GM21447 (cell line): ENCODE measurements at regions not wholly inside any gene's neighbourhood (a gene's known extent, or its start where the extent isn't known, plus 50 kb on each side); places are given as distances from the start of the nearest gene placed in this dataset.

Experiments
- ATAC-seq: cut with Tn5 transposase; IDR thresholded peaks from one replicate; pipeline ENCODE4 v1.9.1; 2021; ENCODE audit not compliant: unreplicated experiment

DNA sequence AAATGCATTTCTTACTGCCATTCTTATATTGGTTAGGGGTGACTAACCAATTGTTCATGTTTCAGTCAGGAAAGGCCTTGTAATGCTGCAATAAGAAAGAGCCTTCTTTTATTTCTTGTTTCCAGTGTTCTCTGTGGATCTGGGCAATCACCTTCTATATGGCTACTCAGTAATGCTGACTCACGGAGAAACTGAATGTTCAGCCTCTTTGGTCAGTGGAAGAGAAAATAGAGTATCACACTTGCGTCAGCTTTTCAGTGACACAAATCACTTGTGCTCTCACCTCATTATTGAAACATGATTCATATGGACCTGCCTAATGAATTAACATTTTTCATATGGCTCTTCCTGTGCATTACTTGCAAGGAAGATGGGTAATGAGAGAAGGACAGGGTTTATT is 243.9 kb upstream of the POT1 start:
- no peak for ATAC-seq

DNA sequence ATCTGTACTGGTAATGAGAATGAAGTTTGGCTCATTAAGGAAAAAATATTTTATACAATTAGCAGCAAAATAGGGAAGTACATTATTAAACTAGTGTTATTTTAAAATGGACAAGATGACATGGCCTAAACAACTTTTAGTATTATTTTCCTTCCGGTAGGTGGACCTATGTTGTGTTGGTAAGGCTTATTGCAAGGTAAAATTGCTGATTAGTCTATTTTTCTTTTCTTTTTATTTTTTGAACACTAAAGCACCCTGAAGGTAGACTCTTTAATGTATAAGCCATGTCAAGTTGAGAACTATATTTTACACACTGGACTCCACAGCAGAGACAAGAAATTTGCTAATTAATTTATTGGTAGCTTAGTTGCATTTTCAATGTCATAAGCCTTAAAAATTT is 239.5 kb upstream of the POT1 start:
- ATAC-seq: no peak

GRCh38 chr7:125154930-125155329 is 225.3 kb upstream of the POT1 start:
- ATAC-seq: no peak

DNA sequence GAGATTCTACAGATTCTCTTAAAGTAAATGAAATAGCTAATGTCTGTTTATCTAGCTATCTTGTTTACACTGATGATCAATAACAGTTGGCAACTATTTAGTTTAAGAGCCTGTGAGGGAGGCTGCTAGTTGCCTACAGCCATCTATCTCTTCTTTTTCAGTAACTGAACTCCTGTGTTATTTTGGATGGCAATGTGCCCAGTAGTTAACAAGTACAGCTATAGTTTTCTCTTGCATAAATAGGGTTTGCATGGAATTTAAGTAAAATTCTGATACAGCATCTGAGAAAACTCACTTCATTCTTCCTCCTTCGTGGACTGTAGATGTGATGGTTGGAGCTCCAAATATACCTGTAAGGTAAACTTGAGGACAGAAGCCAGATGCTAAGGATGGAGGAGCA is 219.5 kb upstream of the POT1 start:
- no peak for ATAC-seq

- no peak for ATAC-seq
These were observed 217.4 kb upstream of the POT1 start for GRCh38 chr7:125147047-125147446.

DNA sequence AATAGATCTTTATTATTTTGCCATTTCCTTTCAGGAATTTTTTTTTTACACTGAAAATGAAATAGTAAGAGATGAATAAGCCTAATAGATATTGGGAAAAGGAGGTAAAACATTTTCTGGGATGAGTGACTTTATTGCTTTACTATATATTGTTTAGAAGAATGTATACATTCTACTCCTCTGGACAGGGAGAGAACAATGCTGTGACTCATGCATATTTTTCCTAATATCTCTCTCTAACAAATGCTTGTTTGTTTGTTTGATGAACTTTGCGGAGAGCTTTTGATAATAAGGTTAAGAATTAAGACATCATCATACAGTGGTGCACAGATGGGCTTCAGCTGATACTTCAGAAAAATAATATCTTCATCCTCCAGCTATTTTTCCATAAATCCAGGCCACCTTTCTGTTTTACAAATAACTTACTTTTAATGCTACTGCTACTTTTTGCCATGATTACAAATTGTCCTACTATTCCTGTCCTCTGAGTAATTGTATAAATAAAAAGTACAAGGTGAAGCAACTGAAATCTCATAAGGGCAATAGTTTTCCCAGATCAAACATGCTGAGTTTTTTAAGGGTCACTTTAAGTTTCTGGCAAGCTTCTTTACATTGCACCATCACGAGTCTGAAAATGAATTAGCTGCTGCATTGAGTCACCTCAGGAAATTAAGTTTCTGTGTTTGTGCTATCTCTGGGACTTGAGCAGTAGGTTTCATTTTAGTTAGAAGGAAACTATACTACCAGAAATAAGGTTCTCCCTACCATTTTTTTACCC is 207.3 kb upstream of the POT1 start:
- ATAC-seq: no peak

- ATAC-seq: no peak
These were observed 206.7 kb upstream of the POT1 start for GRCh38 chr7:125136341-125136740.

DNA sequence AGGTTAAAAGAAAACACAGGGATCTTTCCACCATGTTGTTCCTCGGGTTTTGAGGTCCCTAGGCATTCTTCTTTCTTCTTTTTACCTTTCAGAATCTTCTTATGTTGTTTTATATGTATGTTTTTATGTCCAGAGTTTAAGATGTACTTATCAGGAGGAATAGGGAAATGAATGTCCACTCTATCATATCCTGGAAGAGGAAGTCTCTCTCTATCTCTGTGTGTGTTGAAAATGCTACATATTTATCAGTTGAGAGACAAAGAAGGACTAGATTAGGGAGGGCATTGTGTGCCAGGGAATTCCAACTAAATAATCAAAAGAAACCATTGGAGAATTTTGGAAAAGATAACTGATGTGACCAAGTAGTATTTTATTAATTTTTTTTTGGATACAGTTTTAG is 200.5 kb upstream of the POT1 start:
- no peak for ATAC-seq

DNA sequence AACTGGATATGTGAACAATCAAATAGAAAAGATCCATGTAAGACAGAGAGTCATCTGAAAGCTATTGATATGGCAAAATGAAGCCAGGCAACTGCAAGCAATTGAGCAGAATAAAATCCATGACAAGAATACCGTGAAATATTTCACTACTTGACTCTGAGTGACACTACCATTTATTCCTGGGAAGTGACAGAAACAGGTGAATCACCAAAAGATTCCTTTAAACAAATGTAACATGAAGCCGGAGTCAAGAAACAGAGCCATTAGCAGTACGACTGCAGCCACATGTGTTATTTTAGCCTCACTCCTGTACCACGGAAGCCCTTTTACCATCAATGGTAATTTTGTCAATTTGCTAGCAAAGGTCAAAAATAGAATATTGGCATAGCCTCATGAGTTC is 197.7 kb upstream of the POT1 start:
- no peak for ATAC-seq

DNA sequence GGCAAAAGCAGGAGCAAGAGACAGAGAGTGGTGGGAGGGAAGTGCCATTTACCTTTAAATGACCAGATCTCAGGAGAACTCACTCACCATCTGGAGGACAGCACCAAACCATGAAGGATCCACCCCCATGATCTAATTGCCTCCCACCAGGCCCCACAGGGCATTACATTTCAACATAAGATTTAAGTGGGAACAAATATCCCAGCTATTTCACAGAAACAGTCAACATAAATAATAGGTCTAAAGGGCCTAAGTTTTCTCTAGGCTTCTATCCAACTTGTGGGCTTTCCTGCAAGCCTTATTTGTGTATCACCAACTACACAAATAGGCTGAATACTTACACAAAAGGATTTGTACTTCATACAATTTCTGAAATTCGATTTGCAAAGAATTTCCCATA is 196.8 kb upstream of the POT1 start:
- ATAC-seq: no peak

GRCh38 chr7:125125315-125125714 is 195.7 kb upstream of the POT1 start:
- ATAC-seq: no peak

DNA sequence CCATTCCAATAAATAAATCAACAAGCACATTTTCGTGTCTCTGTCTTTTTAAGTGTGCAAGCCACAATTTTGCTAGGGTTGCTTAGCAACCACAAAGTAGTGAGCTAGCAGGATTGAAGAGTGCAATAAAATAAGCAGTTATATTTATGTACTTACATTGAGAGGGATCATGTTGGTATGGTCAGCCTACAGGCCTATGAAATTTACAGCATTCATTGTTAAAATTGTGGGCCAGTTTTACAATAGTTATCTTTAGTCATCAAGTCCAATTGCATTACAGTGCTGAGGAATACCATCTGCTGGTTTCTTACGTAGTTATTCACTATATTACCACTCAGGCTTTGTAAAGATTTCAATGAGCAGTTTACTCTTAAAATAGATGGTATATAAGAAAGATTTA is 192.5 kb upstream of the POT1 start:
- no peak for ATAC-seq

GRCh38 chr7:125119559-125120115 is 190.0 kb upstream of the POT1 start:
- no peak for ATAC-seq

- ATAC-seq: no peak
These were observed 188.8 kb upstream of the POT1 start for GRCh38 chr7:125118444-125118843.

DNA sequence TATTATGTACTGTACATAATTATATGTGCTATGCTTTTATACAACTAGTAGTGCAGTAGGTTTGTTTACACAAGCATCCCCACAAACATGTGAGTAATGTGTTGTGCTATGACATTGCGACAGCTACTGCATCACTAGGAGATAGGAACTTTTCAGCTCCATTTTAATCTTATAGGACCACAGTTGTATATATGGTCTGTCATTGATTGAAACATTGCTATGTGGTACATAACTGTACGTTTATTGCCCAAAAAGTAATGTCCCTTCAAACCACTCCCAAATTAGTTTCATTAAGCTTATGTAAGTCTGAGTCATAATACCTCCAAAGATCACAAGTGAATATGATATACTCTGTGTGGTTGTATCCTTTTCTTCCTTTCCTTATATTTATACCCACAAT is 183.2 kb upstream of the POT1 start:
- no peak for ATAC-seq

- no peak for ATAC-seq
These were observed 169.9 kb upstream of the POT1 start for GRCh38 chr7:125099519-125099918.

DNA sequence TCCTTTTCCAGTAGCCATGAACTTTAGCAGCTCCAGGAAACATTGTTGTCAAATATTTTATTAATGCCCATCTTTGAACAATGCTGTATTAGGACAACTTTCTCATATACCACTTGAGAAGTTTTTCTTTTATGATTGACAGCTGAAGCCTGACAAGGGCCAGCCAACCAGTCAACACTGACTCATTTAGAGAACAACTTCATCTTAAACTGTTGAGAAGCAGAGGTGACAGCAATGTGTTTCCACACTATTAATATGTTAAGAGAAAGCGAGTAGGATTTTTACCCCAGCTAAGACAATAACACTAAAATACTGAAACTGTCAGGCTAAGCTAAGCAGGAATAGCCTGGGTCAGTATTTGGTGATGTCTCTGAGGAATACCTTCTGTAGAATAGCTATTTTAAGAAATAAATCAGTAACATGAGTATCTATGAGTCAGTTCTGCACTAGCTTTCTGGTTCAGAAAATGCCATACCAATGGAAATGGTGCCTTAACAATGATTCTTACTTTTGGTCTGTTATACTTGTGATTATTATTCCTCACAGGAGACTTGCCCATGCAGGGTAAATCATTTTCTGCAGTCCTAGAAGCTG is 168.8 kb upstream of the POT1 start:
- ATAC-seq: peak; percentile 83

DNA sequence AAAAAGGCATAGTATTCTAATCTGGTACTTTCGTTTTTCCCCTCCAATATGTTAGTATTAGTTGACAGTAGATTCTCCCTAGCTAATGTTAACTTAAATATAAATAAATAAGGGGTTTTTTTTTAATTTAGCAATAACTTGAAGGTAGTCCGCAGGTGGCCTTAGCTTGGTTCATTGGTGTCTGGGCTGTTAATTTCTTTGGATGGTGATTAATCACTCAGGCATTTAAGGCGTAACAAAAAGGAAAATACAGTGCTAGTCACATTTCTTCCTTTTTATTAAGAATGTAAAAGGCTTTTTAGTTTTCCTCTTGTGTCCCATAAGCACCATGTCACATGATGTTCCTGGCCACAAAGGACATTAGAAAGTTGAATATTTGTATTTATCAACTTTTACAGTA is 161.0 kb upstream of the POT1 start:
- ATAC-seq: no peak

GRCh38 chr7:125089171-125089570 is 159.5 kb upstream of the POT1 start:
- ATAC-seq: no peak

DNA sequence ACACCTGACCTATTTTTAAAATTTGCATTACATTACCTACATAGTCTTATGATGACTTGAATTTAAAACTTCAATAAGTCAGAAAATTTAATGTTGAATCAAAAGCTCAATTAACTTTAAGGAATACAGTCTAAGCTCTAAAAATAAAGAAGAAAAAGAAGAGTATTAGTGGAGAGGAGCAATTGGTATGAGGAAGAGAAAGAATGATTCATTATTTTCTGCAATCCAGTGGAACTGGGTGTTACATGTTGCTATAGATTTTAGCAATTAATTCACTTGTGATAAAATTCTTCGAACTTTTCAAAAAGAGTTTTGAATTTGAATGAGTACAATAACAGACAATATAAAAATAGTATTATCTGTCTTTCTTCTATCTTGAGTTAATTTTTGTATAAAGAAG is 158.9 kb upstream of the POT1 start:
- no peak for ATAC-seq

GRCh38 chr7:125085084-125085483 is 155.5 kb upstream of the POT1 start:
- ATAC-seq: no peak

GRCh38 chr7:125084196-125084595 is 154.6 kb upstream of the POT1 start:
- no peak for ATAC-seq

DNA sequence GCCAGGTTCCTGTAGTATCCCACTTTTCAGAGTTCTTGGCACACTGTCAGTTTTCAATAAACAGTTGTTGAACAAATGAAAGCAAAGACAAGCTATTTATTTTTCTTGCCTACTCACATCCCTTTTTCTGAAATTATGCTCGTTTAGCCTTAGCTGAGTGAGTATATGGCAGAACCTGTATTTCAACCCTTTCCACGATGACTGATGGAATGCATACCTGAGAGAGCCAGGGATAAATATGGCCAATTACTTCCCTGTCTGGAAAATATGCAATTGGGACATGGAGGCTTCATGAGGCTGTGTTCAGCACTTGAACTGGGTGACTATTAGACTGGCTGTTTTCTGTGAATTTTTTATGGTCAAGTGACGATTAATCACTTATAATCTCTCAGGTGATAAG is 144.5 kb upstream of the POT1 start:
- no peak for ATAC-seq
